ENCODE measurements at regions not wholly inside any gene's neighbourhood (a gene's known extent, or its start where the extent isn't known, plus 50 kb on each side); places are given as distances from the start of the nearest gene placed in this dataset.

- TF ChIP-seq CTCF (IDR thresholded peaks at IDR 0.05 in 2 of 3, conservative IDR thresholded peaks at IDR 0.05 in 1 of 3; ENCODE audit: borderline replicate concordance in 1 of 3, insufficient read depth in 1 of 3, low read depth in 2 of 3, low read length in 2 of 3) (no peak), EZH2 (IDR thresholded peaks at IDR 0.05) (no peak), MAX (IDR thresholded peaks at IDR 0.05) (no peak), POLR2A (IDR thresholded peaks at IDR 0.05; ENCODE audit: borderline replicate concordance, extremely low read depth, insufficient read depth, insufficient read length) (no peak), TCF7L2 (IDR thresholded peaks at IDR 0.05; ENCODE audit: borderline replicate concordance, extremely low read depth, insufficient read depth, insufficient read length) (no peak), SIN3A (IDR thresholded peaks at IDR 0.05; ENCODE audit: low read depth) (no peak), CEBPB (IDR thresholded peaks at IDR 0.05; ENCODE audit: low read depth) (no peak), YY1 (IDR thresholded peaks at IDR 0.05; ENCODE audit: extremely low read depth, insufficient replicate concordance, low read depth, low read length) (no peak)
- TF ChIP-seq, protein P1, sequence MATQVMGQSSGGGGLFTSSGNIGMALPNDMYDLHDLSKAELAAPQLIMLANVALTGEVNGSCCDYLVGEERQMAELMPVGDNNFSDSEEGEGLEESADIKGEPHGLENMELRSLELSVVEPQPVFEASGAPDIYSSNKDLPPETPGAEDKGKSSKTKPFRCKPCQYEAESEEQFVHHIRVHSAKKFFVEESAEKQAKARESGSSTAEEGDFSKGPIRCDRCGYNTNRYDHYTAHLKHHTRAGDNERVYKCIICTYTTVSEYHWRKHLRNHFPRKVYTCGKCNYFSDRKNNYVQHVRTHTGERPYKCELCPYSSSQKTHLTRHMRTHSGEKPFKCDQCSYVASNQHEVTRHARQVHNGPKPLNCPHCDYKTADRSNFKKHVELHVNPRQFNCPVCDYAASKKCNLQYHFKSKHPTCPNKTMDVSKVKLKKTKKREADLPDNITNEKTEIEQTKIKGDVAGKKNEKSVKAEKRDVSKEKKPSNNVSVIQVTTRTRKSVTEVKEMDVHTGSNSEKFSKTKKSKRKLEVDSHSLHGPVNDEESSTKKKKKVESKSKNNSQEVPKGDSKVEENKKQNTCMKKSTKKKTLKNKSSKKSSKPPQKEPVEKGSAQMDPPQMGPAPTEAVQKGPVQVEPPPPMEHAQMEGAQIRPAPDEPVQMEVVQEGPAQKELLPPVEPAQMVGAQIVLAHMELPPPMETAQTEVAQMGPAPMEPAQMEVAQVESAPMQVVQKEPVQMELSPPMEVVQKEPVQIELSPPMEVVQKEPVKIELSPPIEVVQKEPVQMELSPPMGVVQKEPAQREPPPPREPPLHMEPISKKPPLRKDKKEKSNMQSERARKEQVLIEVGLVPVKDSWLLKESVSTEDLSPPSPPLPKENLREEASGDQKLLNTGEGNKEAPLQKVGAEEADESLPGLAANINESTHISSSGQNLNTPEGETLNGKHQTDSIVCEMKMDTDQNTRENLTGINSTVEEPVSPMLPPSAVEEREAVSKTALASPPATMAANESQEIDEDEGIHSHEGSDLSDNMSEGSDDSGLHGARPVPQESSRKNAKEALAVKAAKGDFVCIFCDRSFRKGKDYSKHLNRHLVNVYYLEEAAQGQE (IDR thresholded peaks at IDR 0.05; ENCODE audit: low read depth) = no peak
These were observed 155.2 kb upstream of the ALG10B start for GRCh38 chr12:38161123-38162000.
